Spleen (tissue), 7 donors: ENCODE measurements at regions not wholly inside any gene's neighbourhood (a gene's known extent, or its start where the extent isn't known, plus 50 kb on each side); places are given as distances from the start of the nearest gene placed in this dataset.

ENCODE experiments used
- POLR2A ChIP-seq, 3 donors: fragments of 450-650 bp; IDR thresholded peaks; one replicate each; pipeline ENCODE4 v1.5.1; 2017; ENCODE audit warnings: antibody characterized with exemption in 3 of 3, mild to moderate bottlenecking in 1 of 3
- POLR2AphosphoS5 ChIP-seq, 3 donors: sonication (generic); formaldehyde crosslinking; IDR thresholded peaks; one replicate each; pipeline ENCODE4 v1.5.1; 2017; ENCODE audit warnings: antibody characterized with exemption in 3 of 3
- TF ChIP-seq, protein P1 (sequence below), 11 experiments: fragments of 200-600 bp in 7 of 11; fragments of 450-650 bp in 4 of 11; sonication (generic) in 4 of 11; IDR thresholded peaks in 8 of 11; conservative IDR thresholded peaks in 3 of 11; 1 replicate in 7 of 11; 2 replicates in 4 of 11; pipeline versions ENCODE4 v1.4.0 to v1.8.0; 2016 to 2021; ENCODE audit warnings: antibody characterized with exemption in 11 of 11, inconsistent platforms in 4 of 11, mild to moderate bottlenecking in 1 of 11
- donor health status: DM: no; HTN: no; CAD: no; lungs with moderate emphysema.
- donor health status: DM: no; HTN: no; CAD: no.
- donor health status: DM: no; HTN: no; CAD: no.

DNA sequence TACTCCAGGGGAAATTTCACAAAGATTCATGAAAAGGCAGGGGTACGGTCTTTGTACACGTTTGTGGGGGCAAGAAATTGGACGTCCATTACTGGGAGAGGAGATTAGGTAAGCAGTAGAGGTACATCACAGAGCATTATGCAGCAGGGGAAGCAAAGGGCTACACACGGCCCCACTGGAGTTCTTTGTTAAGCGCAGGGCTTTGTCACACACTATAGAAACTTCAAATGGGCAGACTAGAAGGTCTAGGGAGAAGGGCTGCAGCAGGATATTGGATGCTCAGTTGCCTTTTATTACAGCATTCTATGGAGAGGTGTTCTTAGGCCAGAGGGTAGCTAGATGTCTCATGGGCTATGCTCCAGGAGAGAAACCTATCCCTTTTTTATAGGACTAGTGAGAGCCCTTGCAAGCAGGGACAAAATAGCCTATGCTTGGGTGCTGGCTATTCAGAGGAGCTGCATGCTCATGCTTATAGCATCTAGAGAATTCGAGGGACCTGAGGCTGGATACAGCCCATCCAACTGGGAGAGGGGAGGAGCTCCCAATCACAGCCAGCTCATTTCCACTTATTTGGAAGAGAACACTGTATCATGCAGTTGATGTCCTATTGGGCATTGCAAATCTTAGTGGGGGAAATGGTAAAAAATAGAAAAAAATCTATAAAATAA is 506.4 kb upstream of the ADAMTS9 start:
- TF ChIP-seq, protein P1, sequence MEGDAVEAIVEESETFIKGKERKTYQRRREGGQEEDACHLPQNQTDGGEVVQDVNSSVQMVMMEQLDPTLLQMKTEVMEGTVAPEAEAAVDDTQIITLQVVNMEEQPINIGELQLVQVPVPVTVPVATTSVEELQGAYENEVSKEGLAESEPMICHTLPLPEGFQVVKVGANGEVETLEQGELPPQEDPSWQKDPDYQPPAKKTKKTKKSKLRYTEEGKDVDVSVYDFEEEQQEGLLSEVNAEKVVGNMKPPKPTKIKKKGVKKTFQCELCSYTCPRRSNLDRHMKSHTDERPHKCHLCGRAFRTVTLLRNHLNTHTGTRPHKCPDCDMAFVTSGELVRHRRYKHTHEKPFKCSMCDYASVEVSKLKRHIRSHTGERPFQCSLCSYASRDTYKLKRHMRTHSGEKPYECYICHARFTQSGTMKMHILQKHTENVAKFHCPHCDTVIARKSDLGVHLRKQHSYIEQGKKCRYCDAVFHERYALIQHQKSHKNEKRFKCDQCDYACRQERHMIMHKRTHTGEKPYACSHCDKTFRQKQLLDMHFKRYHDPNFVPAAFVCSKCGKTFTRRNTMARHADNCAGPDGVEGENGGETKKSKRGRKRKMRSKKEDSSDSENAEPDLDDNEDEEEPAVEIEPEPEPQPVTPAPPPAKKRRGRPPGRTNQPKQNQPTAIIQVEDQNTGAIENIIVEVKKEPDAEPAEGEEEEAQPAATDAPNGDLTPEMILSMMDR (IDR thresholded peaks at IDR 0.05 in 8 of 11, conservative IDR thresholded peaks at IDR 0.05 in 3 of 11) = no peak
- TF ChIP-seq POLR2A (IDR thresholded peaks at IDR 0.05) = no peak
- TF ChIP-seq POLR2AphosphoS5 (IDR thresholded peaks at IDR 0.05) = no peak
